ENCODE measurements at regions not wholly inside any gene's neighbourhood (a gene's known extent, or its start where the extent isn't known, plus 50 kb on each side); places are given as distances from the start of the nearest gene placed in this dataset.

GRCh38 chr7:91636728-91637127, 243.8 kb downstream of the MTERF1 start:
- BruUV-seq (replicated peaks) = no TSS peak
- Histone ChIP-seq H3K9me2 (replicated peaks; ENCODE audit: low read length) (no peaks in the 10 kb centered on the region), H3K4me1 (ENCODE audit: insufficient read depth, low read length) (peaks cover 10% of the 10 kb centered on the region), H3K27ac (ENCODE audit: low read length) (no peak overlapping the region), H3K9ac (ENCODE audit: low read length) (no peak overlapping the region), H2AFZ (ENCODE audit: low read length) (no peak overlapping the region), H3K9me3 (ENCODE audit: low read length) (no peaks in the 10 kb centered on the region), H3F3A (ENCODE audit: low read length, unreplicated experiment) (no peaks in the 10 kb centered on the region), H3K79me2 (ENCODE audit: low read length) (no peaks in the 10 kb centered on the region), H4K20me1 (ENCODE audit: low read length) (no peaks in the 10 kb centered on the region), H3K27me3 (ENCODE audit: low read length) (no peaks in the 10 kb centered on the region), H3K36me3 (ENCODE audit: low read depth, low read length) (no peaks in the 10 kb centered on the region), H3K4me3 (ENCODE audit: low read length) (no peak overlapping the region), H3K4me2 (ENCODE audit: low read length) (no peak overlapping the region)
- POLR2A ChIA-PET (ENCODE audit: unreplicated experiment) = no interaction called here
- CTCF ChIA-PET = interaction anchor here (0.7 kb wide), 1 partner anchor 386 kb away, joined by 20 read pairs; no protein-coding TSS in a partner anchor
- ATAC-seq = no peak
- no peak for TF ChIP-seq EZH2 (IDR thresholded peaks at IDR 0.05; ENCODE audit: low read length, unreplicated experiment)
- no peak for TF ChIP-seq EZH2phosphoT487 (IDR thresholded peaks at IDR 0.05; ENCODE audit: borderline replicate concordance, low read length)
- TF ChIP-seq, protein P1, sequence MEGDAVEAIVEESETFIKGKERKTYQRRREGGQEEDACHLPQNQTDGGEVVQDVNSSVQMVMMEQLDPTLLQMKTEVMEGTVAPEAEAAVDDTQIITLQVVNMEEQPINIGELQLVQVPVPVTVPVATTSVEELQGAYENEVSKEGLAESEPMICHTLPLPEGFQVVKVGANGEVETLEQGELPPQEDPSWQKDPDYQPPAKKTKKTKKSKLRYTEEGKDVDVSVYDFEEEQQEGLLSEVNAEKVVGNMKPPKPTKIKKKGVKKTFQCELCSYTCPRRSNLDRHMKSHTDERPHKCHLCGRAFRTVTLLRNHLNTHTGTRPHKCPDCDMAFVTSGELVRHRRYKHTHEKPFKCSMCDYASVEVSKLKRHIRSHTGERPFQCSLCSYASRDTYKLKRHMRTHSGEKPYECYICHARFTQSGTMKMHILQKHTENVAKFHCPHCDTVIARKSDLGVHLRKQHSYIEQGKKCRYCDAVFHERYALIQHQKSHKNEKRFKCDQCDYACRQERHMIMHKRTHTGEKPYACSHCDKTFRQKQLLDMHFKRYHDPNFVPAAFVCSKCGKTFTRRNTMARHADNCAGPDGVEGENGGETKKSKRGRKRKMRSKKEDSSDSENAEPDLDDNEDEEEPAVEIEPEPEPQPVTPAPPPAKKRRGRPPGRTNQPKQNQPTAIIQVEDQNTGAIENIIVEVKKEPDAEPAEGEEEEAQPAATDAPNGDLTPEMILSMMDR (conservative IDR thresholded peaks at IDR 0.05; ENCODE audit: low read depth, low read length) = no peak
- DNase-seq = no peak
- intact Hi-C loops (cut with micrococcal nuclease) = loop anchor here (2.0 kb wide), 1 partner anchor 548 kb away; no protein-coding TSS in a partner anchor

DNA sequence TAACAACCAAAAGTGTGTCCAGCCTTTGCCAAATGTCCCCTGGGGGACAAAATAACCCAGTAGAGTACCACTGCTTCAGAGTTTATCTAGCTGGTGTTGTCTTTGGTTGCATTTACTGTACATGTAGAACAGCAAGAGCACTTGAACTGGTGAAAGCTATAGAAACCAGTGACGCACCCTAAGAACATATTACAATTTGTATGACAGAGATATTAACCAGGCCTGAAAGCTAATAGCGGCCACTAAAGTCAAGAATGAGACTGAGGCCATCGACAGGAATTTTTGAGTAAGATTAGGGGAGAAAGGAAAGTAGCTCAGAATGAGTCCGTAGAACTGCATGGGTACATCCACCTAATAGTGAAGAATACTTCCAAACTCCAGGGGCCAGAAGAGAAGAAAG, 236.2 kb downstream of the MTERF1 start:
- Histone ChIP-seq H3K9me3 (ENCODE audit: low read length) (no peaks in the 10 kb centered on the region), H3K27me3 (ENCODE audit: low read length) (peaks cover 3% of the 10 kb centered on the region; the same call in 1 of the 2 replicates), H3K4me3 (ENCODE audit: low read length) (no peak overlapping the region), H3K9ac (ENCODE audit: low read length) (no peak overlapping the region), H4K20me1 (ENCODE audit: low read length) (no peaks in the 10 kb centered on the region), H2AFZ (ENCODE audit: low read length) (no peak overlapping the region), H3K9me2 (replicated peaks; ENCODE audit: low read length) (no peaks in the 10 kb centered on the region), H3K4me2 (ENCODE audit: low read length) (no peak overlapping the region), H3K4me1 (ENCODE audit: insufficient read depth, low read length) (no peaks in the 10 kb centered on the region), H3K36me3 (ENCODE audit: low read depth, low read length) (no peaks in the 10 kb centered on the region), H3K27ac (ENCODE audit: low read length) (no peak overlapping the region), H3K79me2 (ENCODE audit: low read length) (no peaks in the 10 kb centered on the region), H3F3A (ENCODE audit: low read length, unreplicated experiment) (no peaks in the 10 kb centered on the region)
- DNase-seq = no peak
- ChIA-PET POLR2A (ENCODE audit: unreplicated experiment) (no interaction called here), CTCF (no interaction called here)
- intact Hi-C loops (cut with micrococcal nuclease) = loop anchor here (5.0 kb wide), 1 partner anchor 68 kb away; no protein-coding TSS in a partner anchor
- no peak for ATAC-seq
- no peak for TF ChIP-seq EZH2 (IDR thresholded peaks at IDR 0.05; ENCODE audit: low read length, unreplicated experiment)
- TF ChIP-seq, protein P1 (conservative IDR thresholded peaks at IDR 0.05; ENCODE audit: low read depth, low read length) = no peak
- no peak for TF ChIP-seq EZH2phosphoT487 (IDR thresholded peaks at IDR 0.05; ENCODE audit: borderline replicate concordance, low read length)
- no TSS peak for BruUV-seq (replicated peaks)

- ATAC-seq = no peak
- no peaks in the 10 kb centered on the region for H3K79me2 ChIP-seq (ENCODE audit: low read length)
- H3K27ac ChIP-seq (ENCODE audit: low read length) = no peak overlapping the region
- H3K36me3 ChIP-seq (ENCODE audit: low read depth, low read length) = no peaks in the 10 kb centered on the region
- no peaks in the 10 kb centered on the region for H3K9me2 ChIP-seq (replicated peaks; ENCODE audit: low read length)
- no peak for TF ChIP-seq EZH2phosphoT487 (IDR thresholded peaks at IDR 0.05; ENCODE audit: borderline replicate concordance, low read length)
- TF ChIP-seq, protein P1 (conservative IDR thresholded peaks at IDR 0.05; ENCODE audit: low read depth, low read length) = no peak
- TF ChIP-seq EZH2 (IDR thresholded peaks at IDR 0.05; ENCODE audit: low read length, unreplicated experiment) = no peak
- no peak overlapping the region for H2AFZ ChIP-seq (ENCODE audit: low read length)
- no peak for DNase-seq
- no peak overlapping the region for H3K4me2 ChIP-seq (ENCODE audit: low read length)
- peaks cover 3% of the 10 kb centered on the region; the same call in 1 of the 2 replicates for H3K27me3 ChIP-seq (ENCODE audit: low read length)
- POLR2A ChIA-PET (ENCODE audit: unreplicated experiment) = no interaction called here
- no peaks in the 10 kb centered on the region for H4K20me1 ChIP-seq (ENCODE audit: low read length)
- intact Hi-C loops (cut with micrococcal nuclease) = no loop called here
- CTCF ChIA-PET = no interaction called here
- no peaks in the 10 kb centered on the region for H3F3A ChIP-seq (ENCODE audit: low read length, unreplicated experiment)
- BruUV-seq (replicated peaks) = no TSS peak
- H3K9ac ChIP-seq (ENCODE audit: low read length) = no peak overlapping the region
- no peaks in the 10 kb centered on the region for H3K4me1 ChIP-seq (ENCODE audit: insufficient read depth, low read length)
- no peaks in the 10 kb centered on the region for H3K9me3 ChIP-seq (ENCODE audit: low read length)
- H3K4me3 ChIP-seq (ENCODE audit: low read length) = no peak overlapping the region
Observed at GRCh38 chr7:91645542-91645941, 235.0 kb downstream of the MTERF1 start.
